CD14-positive monocyte (primary cell): ENCODE measurements at regions not wholly inside any gene's neighbourhood (a gene's known extent, or its start where the extent isn't known, plus 50 kb on each side); places are given as distances from the start of the nearest gene placed in this dataset.

ENCODE experiments used
- DNase-seq, 3 donors: peaks; one replicate each; pipeline ENCODE4 v3.0.0-alpha.2; 2011 to 2022
- H2AFZ ChIP-seq: 2 replicates; pipeline ENCODE4 v1.6.0; 2012; ENCODE audit warnings: mild to moderate bottlenecking, low read depth, low read length, inconsistent platforms; ENCODE audit not compliant: insufficient read depth, poor library complexity, severe bottlenecking
- H3K27ac ChIP-seq, 2 donors: 1 replicate in 1 of 2; 2 replicates in 1 of 2; pipeline ENCODE4 v1.5.1; 2012 to 2013; ENCODE audit warnings: low read length in 2 of 2, control low read depth in 1 of 2, inconsistent platforms in 1 of 2, low read depth in 1 of 2, mild to moderate bottlenecking in 1 of 2
- H3K27me3 ChIP-seq, 2 donors: one replicate each; pipeline versions ENCODE4 v1.6.0 to v1.6.1; 2011 to 2013; ENCODE audit warnings: low read length in 2 of 2; ENCODE audit not compliant: control insufficient read depth in 2 of 2, insufficient read depth in 2 of 2
- H3K36me3 ChIP-seq, 2 donors: replicated peaks in 1 of 2; 1 replicate in 1 of 2; 2 replicates in 1 of 2; pipeline versions ENCODE4 v1.5.1 to v1.6.1; 2012 to 2013; ENCODE audit warnings: low read length in 2 of 2, control low read depth in 1 of 2, inconsistent platforms in 1 of 2, mild to moderate bottlenecking in 1 of 2; ENCODE audit not compliant: insufficient read depth in 2 of 2, control insufficient read depth in 1 of 2
- H3K4me1 ChIP-seq, 2 donors: 1 replicate in 1 of 2; 2 replicates in 1 of 2; pipeline versions ENCODE4 v1.5.1 to v1.6.1; 2012 to 2013; ENCODE audit warnings: low read length in 2 of 2, control low read depth in 1 of 2, inconsistent platforms in 1 of 2, mild to moderate bottlenecking in 1 of 2, moderate library complexity in 1 of 2; ENCODE audit not compliant: insufficient read depth in 2 of 2, control insufficient read depth in 1 of 2
- H3K4me2 ChIP-seq: replicated peaks from 2 replicates; pipeline ENCODE3; 2012; ENCODE audit warnings: low read length, moderate library complexity, mild to moderate bottlenecking; ENCODE audit not compliant: poor library complexity, severe bottlenecking; ENCODE audit errors: extremely low read depth
- H3K4me3 ChIP-seq, 3 experiments: fragments of 200-600 bp in 1 of 3; sonication (generic) in 1 of 3; replicated peaks in 1 of 3; 1 replicate in 2 of 3; 2 replicates in 1 of 3; pipeline ENCODE4 v1.5.1; 2011 to 2013; ENCODE audit warnings: low read length in 3 of 3, mild to moderate bottlenecking in 3 of 3, control low read depth in 2 of 3, low read depth in 2 of 3, inconsistent platforms in 1 of 3, moderate library complexity in 1 of 3
- H3K79me2 ChIP-seq: 2 replicates; pipeline ENCODE4 v1.6.0; 2012; ENCODE audit warnings: mild to moderate bottlenecking, control low read depth, inconsistent platforms, low read length, moderate library complexity; ENCODE audit not compliant: insufficient read depth
- H3K9ac ChIP-seq: 2 replicates; pipeline ENCODE4 v1.6.0; 2017; ENCODE audit warnings: low read length, mild to moderate bottlenecking; ENCODE audit not compliant: insufficient read depth, poor library complexity, severe bottlenecking
- H3K9me3 ChIP-seq, 2 donors: replicated peaks in 1 of 2; 1 replicate in 1 of 2; 2 replicates in 1 of 2; pipeline versions ENCODE4 v1.5.1 to v1.6.1; 2012 to 2013; ENCODE audit warnings: low read length in 2 of 2, control low read depth in 1 of 2; ENCODE audit not compliant: control insufficient read depth in 1 of 2, insufficient read depth in 1 of 2
- H4K20me1 ChIP-seq: 2 replicates; pipeline ENCODE4 v1.6.0; 2012; ENCODE audit warnings: mild to moderate bottlenecking, low read length, control low read depth, moderate library complexity; ENCODE audit not compliant: insufficient read depth
- H3K27ac Mint-ChIP-seq, 7 donors: one replicate each; pipeline ENCODE4 v1.8.0; 2020; ENCODE audit warnings: mild to moderate bottlenecking in 7 of 7, mixed read lengths in 7 of 7, moderate library complexity in 6 of 7, inconsistent platforms in 2 of 7
- H3K27me3 Mint-ChIP-seq, 3 donors: one replicate each; pipeline ENCODE4 v1.8.0; 2021 to 2022; ENCODE audit warnings: low read depth in 3 of 3, mild to moderate bottlenecking in 3 of 3, mixed read lengths in 3 of 3, moderate library complexity in 3 of 3, inconsistent platforms in 1 of 3
- H3K36me3 Mint-ChIP-seq, 2 donors: one replicate each; pipeline ENCODE4 v1.8.0; 2020; ENCODE audit warnings: mixed read lengths in 2 of 2, inconsistent platforms in 1 of 2, mild to moderate bottlenecking in 1 of 2
- H3K4me1 Mint-ChIP-seq: one replicate; pipeline ENCODE4 v1.8.0; 2020; ENCODE audit warnings: mild to moderate bottlenecking, mixed read lengths
- H3K4me3 Mint-ChIP-seq, 2 donors: one replicate each; pipeline ENCODE4 v1.8.0; 2020; ENCODE audit warnings: mild to moderate bottlenecking in 2 of 2, mixed read lengths in 2 of 2, moderate library complexity in 1 of 2
- H3K9me3 Mint-ChIP-seq, 7 donors: one replicate each; pipeline ENCODE4 v1.8.0; 2020 to 2022; ENCODE audit warnings: mixed read lengths in 7 of 7, mild to moderate bottlenecking in 6 of 7, moderate library complexity in 6 of 7, inconsistent platforms in 2 of 7
- CTCF ChIP-seq: fragments of 200-600 bp; IDR thresholded peaks from one replicate; pipeline ENCODE4 v1.8.0; 2022; ENCODE audit warnings: antibody characterized with exemption, mild to moderate bottlenecking
- WGBS: methylation state at CpG from one replicate; pipeline ENCODE4 v1.1.5; 2013; ENCODE audit warnings: missing lambda C conversion rate; ENCODE audit not compliant: insufficient coverage; 5-methylcytosine and 5-hydroxymethylcytosine counted together
- intact Hi-C, 2 donors: fragments of 100-400 bp; cut with micrococcal nuclease; formaldehyde crosslinking; loops; one replicate each; pipeline versions ENCODE4 v1.15.0 to v1.15.1; 2023

- Mint-ChIP-seq H3K27ac (no peak overlapping the region), H3K9me3 (peaks cover 0 to 7% (median 2%) of the 10 kb centered on the region in 7 donors)
- intact Hi-C loops, result no loop called here
These were observed 464.8 kb downstream of the BTG1 start for GRCh38 chr12:91680864-91681263.

GRCh38 chr12:91677556-91677955 is 468.1 kb downstream of the BTG1 start:
- no CpG with 5 or more reads among the region's 1 CpG for WGBS

More at GRCh38 chr12:91680864-91681263, 464.8 kb downstream of the BTG1 start:
- Histone ChIP-seq H3K79me2 (no peaks in the 10 kb centered on the region), H3K4me3 (no peak overlapping the region), H4K20me1 (no peaks in the 10 kb centered on the region), H3K4me2 (no peak overlapping the region), H2AFZ (no peak overlapping the region), H3K27me3 (no peaks in the 10 kb centered on the region), H3K27ac (no peak overlapping the region), H3K9me3 (peaks cover 0 to 4% of the 10 kb centered on the region in 2 donors), H3K9ac (no peak overlapping the region), H3K4me1 (no peaks in the 10 kb centered on the region), H3K36me3 (no peaks in the 10 kb centered on the region)
- Mint-ChIP-seq H3K4me3 (no peak overlapping the region), H3K36me3 (no peaks in the 10 kb centered on the region), H3K4me1 (no peaks in the 10 kb centered on the region), H3K27me3 (peaks cover 0 to 2% (median 0%) of the 10 kb centered on the region in 3 donors)
- whole genome bisulfite sequencing, result no CpG with 5 or more reads among the region's 2 CpGs
- DNase-seq, result no peak
- TF ChIP-seq CTCF, result no peak

More at GRCh38 chr12:91677556-91677955, 468.1 kb downstream of the BTG1 start:
- H3K36me3 Mint-ChIP-seq, result no peaks in the 10 kb centered on the region
- no peak overlapping the region for H3K27ac Mint-ChIP-seq
- Histone ChIP-seq H3K4me1 (no peaks in the 10 kb centered on the region), H3K79me2 (no peaks in the 10 kb centered on the region), H3K36me3 (no peaks in the 10 kb centered on the region), H3K4me3 (no peak overlapping the region), H3K9ac (no peak overlapping the region), H4K20me1 (no peaks in the 10 kb centered on the region), H3K27ac (no peak overlapping the region), H3K4me2 (no peak overlapping the region), H3K27me3 (no peaks in the 10 kb centered on the region), H2AFZ (no peak overlapping the region), H3K9me3 (peaks cover 0 to 4% of the 10 kb centered on the region in 2 donors)
- H3K27me3 Mint-ChIP-seq, result peaks cover 0 to 2% (median 0%) of the 10 kb centered on the region in 3 donors
- no peak for TF ChIP-seq CTCF
- peaks cover 0 to 5% (median 2%) of the 10 kb centered on the region in 7 donors for H3K9me3 Mint-ChIP-seq
- intact Hi-C loops, result no loop called here
- no peak for DNase-seq
- H3K4me1 Mint-ChIP-seq, result no peaks in the 10 kb centered on the region
- no peak overlapping the region for H3K4me3 Mint-ChIP-seq
